ENCODE measurements at regions not wholly inside any gene's neighbourhood (a gene's known extent, or its start where the extent isn't known, plus 50 kb on each side); places are given as distances from the start of the nearest gene placed in this dataset.

GRCh38 chr6:53974941-53975340 lies 136.3 kb upstream of the MLIP start:
- no peak for DNase-seq (ENCODE audit: low read depth)

- DNase-seq (ENCODE audit: low read depth), result no peak
Observed at GRCh38 chr6:53975941-53976615, 135.2 kb upstream of the MLIP start.

- no peak for DNase-seq (ENCODE audit: low read depth)
Observed at GRCh38 chr6:53977551-53977950, 133.7 kb upstream of the MLIP start.

- no peak for DNase-seq (ENCODE audit: low read depth)
Observed at GRCh38 chr6:53979468-53980067, 131.7 kb upstream of the MLIP start.

- DNase-seq (ENCODE audit: low read depth), result no peak
Observed at GRCh38 chr6:53982366-53983050, 128.7 kb upstream of the MLIP start.

- no peak for DNase-seq (ENCODE audit: low read depth)
Observed at GRCh38 chr6:53983301-53983700, 127.9 kb upstream of the MLIP start.

- DNase-seq (ENCODE audit: low read depth), result peak; percentile 75
Observed at GRCh38 chr6:53984163-53984562, 127.1 kb upstream of the MLIP start.

GRCh38 chr6:53984581-53984980 lies 126.7 kb upstream of the MLIP start:
- DNase-seq (ENCODE audit: low read depth), result no peak

GRCh38 chr6:53985366-53985765 lies 125.9 kb upstream of the MLIP start:
- DNase-seq (ENCODE audit: low read depth), result no peak

GRCh38 chr6:53986165-53986720 lies 125.0 kb upstream of the MLIP start:
- no peak for DNase-seq (ENCODE audit: low read depth)

GRCh38 chr6:53986721-53987521 lies 124.3 kb upstream of the MLIP start:
- DNase-seq (ENCODE audit: low read depth), result no peak

GRCh38 chr6:53987522-53987888 lies 123.7 kb upstream of the MLIP start:
- no peak for DNase-seq (ENCODE audit: low read depth)

GRCh38 chr6:53989504-53989903 lies 121.7 kb upstream of the MLIP start:
- no peak for DNase-seq (ENCODE audit: low read depth)

- DNase-seq (ENCODE audit: low read depth), result no peak
Observed at GRCh38 chr6:53992522-53992921, 118.7 kb upstream of the MLIP start.

GRCh38 chr6:53994201-53994600 lies 117.0 kb upstream of the MLIP start:
- no peak for DNase-seq (ENCODE audit: low read depth)

- DNase-seq (ENCODE audit: low read depth), result no peak
Observed at GRCh38 chr6:53995935-53996334, 115.3 kb upstream of the MLIP start.

- no peak for DNase-seq (ENCODE audit: low read depth)
Observed at GRCh38 chr6:53998303-53998702, 112.9 kb upstream of the MLIP start.

- DNase-seq (ENCODE audit: low read depth), result no peak
Observed at GRCh38 chr6:53999088-53999755, 112.0 kb upstream of the MLIP start.

- no peak for DNase-seq (ENCODE audit: low read depth)
Observed at GRCh38 chr6:54002116-54002515, 109.1 kb upstream of the MLIP start.

GRCh38 chr6:54003316-54003715 lies 107.9 kb upstream of the MLIP start:
- no peak for DNase-seq (ENCODE audit: low read depth)

GRCh38 chr6:54008589-54008988 lies 102.7 kb upstream of the MLIP start:
- no peak for DNase-seq (ENCODE audit: low read depth)

All from GM04504 (cell line).